HG03066 (cell line): ENCODE measurements at regions not wholly inside any gene's neighbourhood (a gene's known extent, or its start where the extent isn't known, plus 50 kb on each side); places are given as distances from the start of the nearest gene placed in this dataset.

Experiments
- ATAC-seq: cut with Tn5 transposase; IDR thresholded peaks from one replicate; pipeline ENCODE4 v1.9.1; 2021; ENCODE audit warnings: low read depth; ENCODE audit not compliant: unreplicated experiment

DNA sequence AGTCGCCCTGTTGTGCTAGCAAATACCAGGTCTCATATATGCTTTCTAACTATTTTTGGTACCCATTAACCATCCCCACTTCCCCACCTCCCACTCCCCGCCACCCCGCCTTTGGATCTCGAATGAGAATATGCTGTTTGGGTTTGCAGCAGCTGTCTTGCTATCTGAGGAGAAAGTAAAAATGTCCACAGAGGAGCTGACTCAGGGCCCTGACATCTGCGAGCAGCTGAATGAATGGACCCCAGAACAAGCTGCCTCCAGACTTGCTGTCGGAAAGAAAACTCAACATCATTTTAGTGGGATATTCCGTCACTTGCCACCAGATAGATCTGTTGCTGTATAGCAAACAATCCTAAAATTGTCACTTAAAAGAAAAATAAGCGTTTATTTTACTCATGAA, 103.7 kb downstream of the LINC00237 start:
- no peak for ATAC-seq

DNA sequence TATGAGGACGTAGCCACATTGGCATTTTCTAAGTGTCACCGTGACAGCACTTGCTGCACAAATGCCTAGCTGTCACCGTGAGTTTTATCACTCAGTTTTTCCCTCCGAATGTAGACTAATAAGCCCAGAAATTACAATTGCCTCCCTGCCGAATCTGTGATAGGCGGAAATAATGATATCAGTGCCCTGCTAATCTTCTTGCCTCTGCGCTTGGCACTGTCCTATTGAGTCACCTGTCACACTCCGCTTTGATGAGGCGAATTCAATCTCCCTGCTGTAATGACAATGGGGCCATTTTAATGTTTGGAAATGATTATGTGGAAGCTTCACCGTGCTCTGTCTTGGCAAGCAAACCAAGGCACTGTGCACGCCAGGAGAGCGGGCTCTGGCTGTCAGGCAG, 112.8 kb downstream of the LINC00237 start:
- no peak for ATAC-seq

- no peak for ATAC-seq
These were observed 113.3 kb downstream of the LINC00237 start for GRCh38 chr20:20992686-20993360.

GRCh38 chr20:20992277-20992676, 113.9 kb downstream of the LINC00237 start:
- no peak for ATAC-seq

GRCh38 chr20:20989081-20989480, 117.1 kb downstream of the LINC00237 start:
- no peak for ATAC-seq

GRCh38 chr20:20979934-20980333, 126.2 kb downstream of the LINC00237 start:
- ATAC-seq: no peak

DNA sequence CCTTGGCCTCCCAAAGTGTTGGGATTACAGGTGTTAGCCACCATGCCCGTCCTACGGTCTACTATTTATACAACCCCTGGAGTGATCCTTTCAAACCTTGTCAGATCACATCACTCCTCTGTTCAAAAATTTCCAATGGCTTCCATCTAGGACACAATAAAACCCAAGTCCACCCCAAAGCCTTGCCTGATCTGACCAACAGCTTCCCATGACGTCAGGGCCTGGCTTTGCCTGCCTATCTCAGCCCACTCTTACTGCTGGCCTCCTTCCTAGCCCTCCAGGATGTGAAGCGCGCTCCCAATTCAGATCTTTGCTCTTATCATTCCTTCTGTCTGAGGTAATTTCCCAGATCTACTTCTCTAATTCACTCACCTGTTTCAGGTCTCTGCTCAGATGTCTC, 128.4 kb downstream of the LINC00237 start:
- no peak for ATAC-seq

- ATAC-seq: no peak
These were observed 133.7 kb downstream of the LINC00237 start for GRCh38 chr20:20972490-20972889.

GRCh38 chr20:20971810-20972209, 134.3 kb downstream of the LINC00237 start:
- ATAC-seq: no peak

- ATAC-seq: no peak
These were observed 135.3 kb downstream of the LINC00237 start for GRCh38 chr20:20970841-20971240.

- ATAC-seq: no peak
These were observed 136.4 kb downstream of the LINC00237 start for GRCh38 chr20:20969701-20970280.

- ATAC-seq: no peak
These were observed 138.5 kb downstream of the LINC00237 start for GRCh38 chr20:20967564-20968184.

- no peak for ATAC-seq
These were observed 140.0 kb downstream of the LINC00237 start for GRCh38 chr20:20966171-20966570.

GRCh38 chr20:20959031-20959755, 147.0 kb downstream of the LINC00237 start:
- ATAC-seq: no peak

- ATAC-seq: no peak
These were observed 149.6 kb downstream of the LINC00237 start for GRCh38 chr20:20956513-20956931.

DNA sequence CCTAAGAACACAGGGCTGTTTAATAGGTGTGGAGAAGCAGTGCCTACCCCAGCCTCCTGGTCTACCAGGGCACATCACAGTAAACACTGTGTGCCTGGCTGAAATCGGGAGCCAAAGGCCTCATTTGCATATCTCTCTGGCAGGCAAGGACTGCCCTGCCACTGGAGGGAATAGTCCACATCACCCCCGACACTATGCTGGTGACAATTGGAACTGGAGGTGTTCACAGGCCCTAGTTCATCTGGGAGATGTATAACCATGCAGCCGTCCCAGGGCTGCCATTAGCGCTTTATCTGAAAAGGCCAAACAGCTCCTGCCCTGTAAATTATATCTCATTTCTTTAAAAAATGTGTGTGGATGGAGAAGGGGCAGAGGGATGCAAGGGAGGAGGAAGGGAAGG, 150.3 kb downstream of the LINC00237 start:
- ATAC-seq: no peak

GRCh38 chr20:20953738-20954618, 152.2 kb downstream of the LINC00237 start:
- ATAC-seq: no peak

DNA sequence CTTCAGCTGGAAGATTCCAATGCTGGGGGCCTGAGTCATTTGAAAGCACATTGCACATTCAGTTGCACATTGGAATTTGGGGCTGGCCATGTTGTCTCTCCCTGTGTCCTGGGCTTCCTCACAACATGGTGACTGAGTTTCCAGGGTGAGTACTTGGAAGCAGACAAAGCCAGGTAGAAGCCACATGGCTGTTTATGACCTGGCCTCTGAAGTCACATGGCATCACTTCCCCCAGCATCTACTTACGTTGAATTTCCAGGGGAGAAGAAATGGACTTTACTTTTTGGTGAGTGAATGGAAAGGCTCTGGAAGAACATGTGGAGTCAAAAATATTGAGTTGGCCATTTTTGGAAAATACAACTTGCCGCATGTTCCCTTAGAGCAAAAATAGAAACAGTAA, 155.5 kb downstream of the LINC00237 start:
- no peak for ATAC-seq

DNA sequence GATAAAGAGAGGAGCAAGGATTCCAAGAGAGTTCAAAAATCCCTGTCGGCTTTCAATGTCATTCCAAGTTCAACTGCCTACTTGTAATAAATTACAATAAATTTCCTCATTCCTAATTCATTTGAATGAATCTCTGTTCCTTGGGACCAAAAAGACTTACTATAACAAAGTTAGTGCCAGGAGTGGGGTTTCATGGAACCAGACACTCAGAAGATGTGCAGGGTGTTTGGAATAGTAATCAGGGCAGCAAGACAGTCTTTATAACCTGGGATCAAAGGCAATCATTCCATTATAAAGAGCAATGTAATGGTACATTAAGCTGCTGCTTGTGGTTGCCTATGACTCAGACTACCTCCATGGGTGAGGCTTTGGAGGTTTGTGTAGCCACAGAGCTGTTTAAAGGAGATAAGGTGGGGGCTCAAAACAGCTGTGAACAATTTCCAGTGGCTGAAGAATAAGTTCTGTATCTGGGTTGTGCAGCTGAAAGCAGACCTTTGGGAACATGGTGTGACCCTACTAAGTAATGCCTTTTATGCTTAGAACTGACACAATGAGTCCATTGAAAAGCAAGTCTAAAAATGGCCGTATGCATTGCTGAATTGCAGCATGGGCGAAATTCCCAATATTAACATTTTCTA, 159.9 kb downstream of the LINC00237 start:
- no peak for ATAC-seq

GRCh38 chr20:20941468-20941889, 164.7 kb downstream of the LINC00237 start:
- no peak for ATAC-seq
